GM12892 (cell line): ENCODE measurements at regions not wholly inside any gene's neighbourhood (a gene's known extent, or its start where the extent isn't known, plus 50 kb on each side); places are given as distances from the start of the nearest gene placed in this dataset.

ENCODE experiments used
- POLR2A ChIP-seq: IDR thresholded peaks from 2 replicates; pipeline ENCODE4 v1.6.1; 2011; ENCODE audit warnings: low read depth, low read length, control low read depth
- TAF1 ChIP-seq: IDR thresholded peaks from 2 replicates; pipeline ENCODE4 v1.6.1; 2011; ENCODE audit warnings: low read depth, mild to moderate bottlenecking, control low read depth, low read length, borderline replicate concordance

- TF ChIP-seq TAF1 (no peak), POLR2A (no peak)
Measured at GRCh38 chr1:162912061-162912667, 51.2 kb upstream of the CCDC190 start.
